HCT116 (cell line): ENCODE measurements at regions not wholly inside any gene's neighbourhood (a gene's known extent, or its start where the extent isn't known, plus 50 kb on each side); places are given as distances from the start of the nearest gene placed in this dataset.

ENCODE experiments used
- ATAC-seq: fragments of 200-7000 bp; cut with Tn5 transposase; 2 replicates; pipeline ENCODE4 v1.9.1; 2020; ENCODE audit warnings: mild to moderate bottlenecking, moderate library complexity
- BruUV-seq: library from RNA; stranded (reverse); fragments of 400-500 nt; replicated peaks from 2 replicates; lab custom pipeline; 2021; lab: Mats Ljungman, UMichigan
- CTCF ChIA-PET: fragments of 300-600 bp; sonication (Branson Sonifier 250); formaldehyde crosslinking; loops from one replicate; lab custom pipeline; 2021; ENCODE audit warnings: antibody characterized with exemption; lab: Charles Lee
- POLR2A ChIA-PET: fragments of 300-600, 350-600 bp; sonication (Branson Sonifier 250); formaldehyde crosslinking; loops from one replicate; lab custom pipeline; 2021; ENCODE audit warnings: antibody characterized with exemption; lab: Charles Lee
- RAD21 ChIA-PET, 2 experiments: fragments of 300-600 bp; sonication (Branson Sonifier 250); formaldehyde crosslinking; loops; one replicate each; lab custom pipeline; 2023; ENCODE audit warnings: low total read pairs in 2 of 2; ENCODE audit not compliant: uncharacterized antibody in 2 of 2, unreplicated experiment in 2 of 2, low non-redundant PET in 1 of 2; lab: Charles Lee
- DNase-seq: peaks from one replicate; pipeline ENCODE4 v3.0.0-alpha.2; 2010; ENCODE audit warnings: low read depth, low spot score
- H2AFZ ChIP-seq: fragments of 200-600 bp; shearing (Covaris generic), sonication (generic); 2 replicates; pipeline ENCODE4 v1.6.1; 2017; ENCODE audit warnings: low read depth, mixed run types, mixed read lengths, antibody characterized with exemption, low read length; ENCODE audit not compliant: poor library complexity, severe bottlenecking
- H3K27ac ChIP-seq: 2 replicates; pipeline ENCODE4 v1.5.1; 2012; ENCODE audit warnings: low read depth, low read length
- H3K27me3 ChIP-seq: fragments of 200-600 bp; sonication (generic); 2 replicates; pipeline ENCODE4 v1.6.1; 2016; ENCODE audit warnings: mixed run types, low read length, mixed read lengths; ENCODE audit not compliant: insufficient read depth
- H3K36me3 ChIP-seq, 2 experiments: fragments of 200-500 bp in 1 of 2; fragments of 200-600 bp in 1 of 2; sonication (Bioruptor generic) in 1 of 2; sonication (generic) in 1 of 2; 2 replicates each; pipeline versions ENCODE4 v1.5.1 to v1.6.1; 2014 to 2016; ENCODE audit warnings: low read length in 2 of 2, inconsistent platforms in 1 of 2, mixed read lengths in 1 of 2, mixed run types in 1 of 2; ENCODE audit not compliant: insufficient read depth in 2 of 2, control insufficient read depth in 1 of 2
- H3K4me1 ChIP-seq, 2 experiments: fragments of 200-600 bp in 1 of 2; sonication (generic) in 1 of 2; 2 replicates each; pipeline versions ENCODE4 v1.5.1 to v1.6.1; 2012 to 2017; ENCODE audit warnings: low read length in 2 of 2, inconsistent platforms in 1 of 2, mild to moderate bottlenecking in 1 of 2, mixed read lengths in 1 of 2, mixed run types in 1 of 2, moderate library complexity in 1 of 2; ENCODE audit not compliant: insufficient read depth in 2 of 2, control insufficient read depth in 1 of 2
- H3K4me2 ChIP-seq: fragments of 200-600 bp; sonication (generic); 2 replicates; pipeline ENCODE4 v1.6.1; 2017; ENCODE audit warnings: mixed run types, low read length, mixed read lengths
- H3K4me3 ChIP-seq, 2 experiments: fragments of 200-600 bp in 1 of 2; sonication (generic) in 1 of 2; replicated peaks in 1 of 2; 2 replicates each; pipeline ENCODE4 v1.5.1; 2011 to 2016; ENCODE audit warnings: low read length in 2 of 2, control low read depth in 1 of 2, low read depth in 1 of 2, mild to moderate bottlenecking in 1 of 2, mixed read lengths in 1 of 2, mixed run types in 1 of 2
- H3K79me2 ChIP-seq: fragments of 200-600 bp; sonication (generic); 2 replicates; pipeline ENCODE4 v1.6.1; 2017; ENCODE audit warnings: mild to moderate bottlenecking, mixed run types, low read length, moderate library complexity, mixed read lengths; ENCODE audit not compliant: insufficient read depth
- H3K9ac ChIP-seq: fragments of 200-600 bp; sonication (generic); 2 replicates; pipeline ENCODE4 v1.6.1; 2016; ENCODE audit warnings: low read length, mixed read lengths
- H3K9me2 ChIP-seq: fragments of 200-600 bp; sonication (generic), shearing (Covaris generic); 2 replicates; pipeline ENCODE4 v1.6.1; 2017; ENCODE audit warnings: mixed run types, mild to moderate bottlenecking, moderate library complexity; ENCODE audit not compliant: insufficient read depth
- H3K9me3 ChIP-seq, 2 experiments: fragments of 200-500 bp in 1 of 2; fragments of 200-600 bp in 1 of 2; sonication (Bioruptor generic) in 1 of 2; sonication (generic) in 1 of 2; 2 replicates each; pipeline ENCODE4 v1.6.1; 2014 to 2017; ENCODE audit warnings: low read length in 2 of 2, mixed read lengths in 2 of 2, inconsistent platforms in 1 of 2, low read depth in 1 of 2, mild to moderate bottlenecking in 1 of 2, mixed run types in 1 of 2, moderate library complexity in 1 of 2; ENCODE audit not compliant: control insufficient read depth in 1 of 2, insufficient read depth in 1 of 2
- H4K20me1 ChIP-seq: fragments of 200-600 bp; sonication (generic), shearing (Covaris generic); 2 replicates; pipeline ENCODE4 v1.6.1; 2017; ENCODE audit warnings: mixed run types, mild to moderate bottlenecking, moderate library complexity; ENCODE audit not compliant: insufficient read depth
- CBX3 ChIP-seq: IDR thresholded peaks from 2 replicates; pipeline ENCODE4 v1.6.1; 2012; ENCODE audit warnings: low read depth
- CEBPB ChIP-seq: IDR thresholded peaks from 2 replicates; pipeline ENCODE4 v1.6.1; 2012; ENCODE audit warnings: low read depth
- EGR1 ChIP-seq: IDR thresholded peaks from 2 replicates; pipeline ENCODE4 v1.6.1; 2012; ENCODE audit warnings: low read depth
- ELF1 ChIP-seq: IDR thresholded peaks from 2 replicates; pipeline ENCODE4 v1.6.1; 2012; ENCODE audit warnings: low read depth, borderline replicate concordance
- POLR2A ChIP-seq: IDR thresholded peaks from 2 replicates; pipeline ENCODE4 v1.7.0; 2011; ENCODE audit warnings: borderline replicate concordance; ENCODE audit not compliant: insufficient read depth, insufficient read length; ENCODE audit errors: extremely low read depth
- POLR2AphosphoS5 ChIP-seq: IDR thresholded peaks from 2 replicates; pipeline ENCODE4 v1.6.1; 2011; ENCODE audit warnings: mild to moderate bottlenecking, low read depth, low read length, moderate library complexity
- RAD21 ChIP-seq: IDR thresholded peaks from 2 replicates; pipeline ENCODE4 v1.6.1; 2012; ENCODE audit warnings: low read depth, mild to moderate bottlenecking
- SIN3A ChIP-seq: IDR thresholded peaks from 2 replicates; pipeline ENCODE4 v1.6.1; 2012; ENCODE audit warnings: low read depth
- SP1 ChIP-seq: IDR thresholded peaks from 2 replicates; pipeline ENCODE4 v1.6.1; 2012; ENCODE audit warnings: low read depth
- SRF ChIP-seq: IDR thresholded peaks from 2 replicates; pipeline ENCODE4 v1.6.1; 2012; ENCODE audit warnings: low read depth
- ZNF274 ChIP-seq: fragments of 200-500 bp; sonication (Bioruptor generic); IDR thresholded peaks from 2 replicates; pipeline ENCODE4 v1.6.1; 2014; ENCODE audit warnings: mild to moderate bottlenecking, low read depth, low read length, inconsistent platforms
- intact Hi-C: fragments of 100-400 bp; cut with micrococcal nuclease; formaldehyde crosslinking; loops from 2 replicates; pipeline ENCODE4 v1.10.0; 2022
- TF ChIP-seq, protein P1 (sequence below): IDR thresholded peaks from 2 replicates; pipeline ENCODE4 v1.6.1; 2011; ENCODE audit warnings: mild to moderate bottlenecking, low read length, moderate library complexity; ENCODE audit not compliant: insufficient replicate concordance; ENCODE audit errors: extremely low read depth
- TF ChIP-seq, protein P2 (sequence below), 3 experiments: fragments of 200-600 bp in 1 of 3; sonication (generic) in 1 of 3; IDR thresholded peaks in 2 of 3; conservative IDR thresholded peaks in 1 of 3; 2 replicates each; pipeline ENCODE4 v1.5.1; 2012 to 2017; ENCODE audit warnings: low read depth in 2 of 3, low read length in 2 of 3, antibody characterized with exemption in 1 of 3, borderline replicate concordance in 1 of 3, control low read depth in 1 of 3, mild to moderate bottlenecking in 1 of 3, mixed read lengths in 1 of 3, mixed run types in 1 of 3, moderate library complexity in 1 of 3; ENCODE audit not compliant: insufficient read depth in 1 of 3

DNA sequence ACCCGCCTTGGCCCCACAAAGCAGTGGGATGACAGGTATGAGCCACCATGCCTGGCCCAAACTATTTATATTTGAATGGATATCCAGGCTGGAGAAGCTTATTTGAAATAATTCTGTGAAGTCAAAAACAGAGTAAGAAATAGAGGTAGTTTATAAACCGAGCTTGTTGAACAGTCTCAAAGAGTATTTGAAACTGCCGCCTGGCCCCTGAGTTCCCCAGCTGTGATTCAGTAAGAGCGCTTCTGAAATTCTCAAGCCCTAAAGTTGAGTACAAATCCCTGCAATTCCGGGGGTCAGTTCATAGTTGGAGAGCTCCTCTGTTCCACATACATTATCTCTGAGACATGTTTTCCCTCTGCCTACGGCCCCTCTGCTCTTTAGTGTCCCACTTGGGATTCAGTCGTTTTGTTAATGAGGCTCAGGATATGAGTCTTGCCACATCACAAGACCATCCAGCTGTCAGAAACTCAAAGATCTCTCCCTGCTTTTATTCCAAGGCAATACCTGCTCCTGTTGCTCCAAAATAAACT is 127.8 kb downstream of the SOD2 start:
- intact Hi-C loops = no loop called here
- CTCF ChIA-PET = interaction anchor here (1.5 kb wide), 1 partner anchor 26 kb away, joined by 4 read pairs; no protein-coding TSS in a partner anchor

DNA sequence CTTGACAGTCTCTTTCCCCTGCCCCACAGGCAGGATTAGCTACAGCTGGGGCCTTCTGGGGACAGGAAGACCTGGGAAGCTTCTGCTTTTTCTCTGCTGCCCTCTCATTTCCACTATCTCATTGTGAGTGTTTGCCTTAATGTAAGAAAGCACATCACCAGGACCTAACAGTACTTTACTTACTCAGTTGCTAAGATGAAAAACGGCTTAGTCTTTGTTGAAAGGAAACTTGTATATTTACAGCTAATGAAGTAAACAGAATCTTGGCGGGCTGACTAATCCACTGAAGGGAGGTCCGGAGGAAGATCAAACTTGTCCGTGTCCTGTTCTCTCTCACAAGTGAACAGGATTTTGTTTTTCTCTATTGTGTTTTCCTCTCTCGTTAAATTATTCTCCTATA is 128.6 kb downstream of the SOD2 start:
- Histone ChIP-seq H2AFZ (no peak overlapping the region), H3K4me3 (no peak overlapping the region), H3K36me3 (no peaks in the 10 kb centered on the region), H3K27me3 (no peaks in the 10 kb centered on the region), H3K9ac (no peak overlapping the region), H3K27ac (no peak overlapping the region), H3K9me2 (no peaks in the 10 kb centered on the region), H3K4me1 (no peaks in the 10 kb centered on the region), H3K79me2 (no peaks in the 10 kb centered on the region), H4K20me1 (no peaks in the 10 kb centered on the region), H3K4me2 (no peak overlapping the region), H3K9me3 (peaks cover 0 to 5% of the 10 kb centered on the region in 2 experiments; a peak in 2 of 4 replicates)
- ATAC-seq (no peak), DNase-seq (no peak)
- ChIA-PET CTCF (no interaction called here), RAD21 (no interaction called here), POLR2A (no interaction called here)
- intact Hi-C loops = no loop called here
- TF ChIP-seq POLR2AphosphoS5 = no peak
- no peak for TF ChIP-seq SP1
- no peak for TF ChIP-seq RAD21
- TF ChIP-seq SRF = no peak
- no peak for TF ChIP-seq SIN3A
- no peak for TF ChIP-seq CEBPB
- no peak for TF ChIP-seq EGR1
- TF ChIP-seq, protein P1, sequence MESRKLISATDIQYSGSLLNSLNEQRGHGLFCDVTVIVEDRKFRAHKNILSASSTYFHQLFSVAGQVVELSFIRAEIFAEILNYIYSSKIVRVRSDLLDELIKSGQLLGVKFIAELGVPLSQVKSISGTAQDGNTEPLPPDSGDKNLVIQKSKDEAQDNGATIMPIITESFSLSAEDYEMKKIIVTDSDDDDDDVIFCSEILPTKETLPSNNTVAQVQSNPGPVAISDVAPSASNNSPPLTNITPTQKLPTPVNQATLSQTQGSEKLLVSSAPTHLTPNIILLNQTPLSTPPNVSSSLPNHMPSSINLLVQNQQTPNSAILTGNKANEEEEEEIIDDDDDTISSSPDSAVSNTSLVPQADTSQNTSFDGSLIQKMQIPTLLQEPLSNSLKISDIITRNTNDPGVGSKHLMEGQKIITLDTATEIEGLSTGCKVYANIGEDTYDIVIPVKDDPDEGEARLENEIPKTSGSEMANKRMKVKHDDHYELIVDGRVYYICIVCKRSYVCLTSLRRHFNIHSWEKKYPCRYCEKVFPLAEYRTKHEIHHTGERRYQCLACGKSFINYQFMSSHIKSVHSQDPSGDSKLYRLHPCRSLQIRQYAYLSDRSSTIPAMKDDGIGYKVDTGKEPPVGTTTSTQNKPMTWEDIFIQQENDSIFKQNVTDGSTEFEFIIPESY = no peak
- TF ChIP-seq, protein P2, sequence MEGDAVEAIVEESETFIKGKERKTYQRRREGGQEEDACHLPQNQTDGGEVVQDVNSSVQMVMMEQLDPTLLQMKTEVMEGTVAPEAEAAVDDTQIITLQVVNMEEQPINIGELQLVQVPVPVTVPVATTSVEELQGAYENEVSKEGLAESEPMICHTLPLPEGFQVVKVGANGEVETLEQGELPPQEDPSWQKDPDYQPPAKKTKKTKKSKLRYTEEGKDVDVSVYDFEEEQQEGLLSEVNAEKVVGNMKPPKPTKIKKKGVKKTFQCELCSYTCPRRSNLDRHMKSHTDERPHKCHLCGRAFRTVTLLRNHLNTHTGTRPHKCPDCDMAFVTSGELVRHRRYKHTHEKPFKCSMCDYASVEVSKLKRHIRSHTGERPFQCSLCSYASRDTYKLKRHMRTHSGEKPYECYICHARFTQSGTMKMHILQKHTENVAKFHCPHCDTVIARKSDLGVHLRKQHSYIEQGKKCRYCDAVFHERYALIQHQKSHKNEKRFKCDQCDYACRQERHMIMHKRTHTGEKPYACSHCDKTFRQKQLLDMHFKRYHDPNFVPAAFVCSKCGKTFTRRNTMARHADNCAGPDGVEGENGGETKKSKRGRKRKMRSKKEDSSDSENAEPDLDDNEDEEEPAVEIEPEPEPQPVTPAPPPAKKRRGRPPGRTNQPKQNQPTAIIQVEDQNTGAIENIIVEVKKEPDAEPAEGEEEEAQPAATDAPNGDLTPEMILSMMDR (IDR thresholded peaks at IDR 0.05 in 2 of 3, conservative IDR thresholded peaks at IDR 0.05 in 1 of 3; ENCODE audit: borderline replicate concordance in 1 of 3, insufficient read depth in 1 of 3, low read depth in 2 of 3, low read length in 2 of 3) = no peak
- no peak for TF ChIP-seq ELF1
- no peak for TF ChIP-seq POLR2A
- TF ChIP-seq ZNF274 = no peak
- no peak for TF ChIP-seq CBX3
- no TSS peak for BruUV-seq

More for the DNA sequence above, 127.8 kb downstream of the SOD2 start:
- DNase-seq (no peak), ATAC-seq (no peak)
- no peaks in the 10 kb centered on the region for H3K4me1 ChIP-seq
- H3K9ac ChIP-seq = no peak overlapping the region
- no peaks in the 10 kb centered on the region for H3K36me3 ChIP-seq
- H4K20me1 ChIP-seq = no peaks in the 10 kb centered on the region
- H3K9me3 ChIP-seq = peaks cover 5 to 8% of the 10 kb centered on the region in 2 experiments; a peak in 3 of 4 replicates
- H3K9me2 ChIP-seq = no peaks in the 10 kb centered on the region
- no peak for TF ChIP-seq SP1
- H3K27ac ChIP-seq = no peak overlapping the region
- H3K27me3 ChIP-seq = no peaks in the 10 kb centered on the region
- BruUV-seq = no TSS peak
- H2AFZ ChIP-seq = no peak overlapping the region
- H3K79me2 ChIP-seq = no peaks in the 10 kb centered on the region
- H3K4me3 ChIP-seq = no peak overlapping the region
- ChIA-PET POLR2A (no interaction called here), RAD21 (no interaction called here)
- no peak overlapping the region for H3K4me2 ChIP-seq
